SK-N-SH (cell line): ENCODE measurements at regions not wholly inside any gene's neighbourhood (a gene's known extent, or its start where the extent isn't known, plus 50 kb on each side); places are given as distances from the start of the nearest gene placed in this dataset.

Source experiments
- EZH2phosphoT487 ChIP-seq: fragments of 200-600 bp; sonication (generic); IDR thresholded peaks from 2 replicates; pipeline ENCODE4 v1.6.1; 2017; ENCODE audit warnings: low read depth, mixed run types, mild to moderate bottlenecking, antibody characterized with exemption, moderate library complexity, borderline replicate concordance
- FOXM1 ChIP-seq: IDR thresholded peaks from 2 replicates; pipeline ENCODE4 v1.4.0; 2012; ENCODE audit warnings: low read depth, mild to moderate bottlenecking
- GABPA ChIP-seq: IDR thresholded peaks from 2 replicates; pipeline ENCODE4 v1.4.0; 2012; ENCODE audit warnings: low read depth, mild to moderate bottlenecking
- NFIC ChIP-seq: IDR thresholded peaks from 2 replicates; pipeline ENCODE4 v1.4.0; 2012; ENCODE audit warnings: borderline replicate concordance
- NRF1 ChIP-seq: IDR thresholded peaks from 2 replicates; pipeline ENCODE4 v1.6.1; 2012; ENCODE audit warnings: low read depth, mild to moderate bottlenecking, low read length
- RAD21 ChIP-seq: IDR thresholded peaks from 2 replicates; pipeline ENCODE4 v1.6.1; 2012; ENCODE audit warnings: mild to moderate bottlenecking, low read length
- SMC3 ChIP-seq: IDR thresholded peaks from 2 replicates; pipeline ENCODE4 v1.6.1; 2012; ENCODE audit warnings: low read depth, low read length, improper control_type of control experiment
- TAF1 ChIP-seq: IDR thresholded peaks from 2 replicates; pipeline ENCODE4 v1.6.1; 2012; ENCODE audit warnings: low read depth, mild to moderate bottlenecking, low read length, moderate library complexity, borderline replicate concordance
- YY1 ChIP-seq: IDR thresholded peaks from 2 replicates; pipeline ENCODE4 v1.4.0; 2012; ENCODE audit warnings: low read depth, mild to moderate bottlenecking
- TF ChIP-seq, protein P1 (sequence below): fragments of 200-600 bp; sonication (generic); IDR thresholded peaks from 2 replicates; pipeline ENCODE4 v1.6.1; 2017; ENCODE audit warnings: antibody characterized with exemption, mild to moderate bottlenecking, moderate library complexity
- TF ChIP-seq, protein P2 (sequence below): IDR thresholded peaks from 2 replicates; pipeline ENCODE4; 2012
- TF ChIP-seq, protein P3 (sequence below): IDR thresholded peaks from 2 replicates; pipeline ENCODE4 v1.4.0; 2012; ENCODE audit warnings: low read depth
- TF ChIP-seq, protein P4 (sequence below): IDR thresholded peaks from 2 replicates; pipeline ENCODE4 v1.4.0; 2012; ENCODE audit warnings: low read depth, borderline replicate concordance
- TF ChIP-seq, protein P5 (sequence below): IDR thresholded peaks from 2 replicates; pipeline ENCODE4 v1.4.0; 2012; ENCODE audit warnings: low read depth, borderline replicate concordance

DNA sequence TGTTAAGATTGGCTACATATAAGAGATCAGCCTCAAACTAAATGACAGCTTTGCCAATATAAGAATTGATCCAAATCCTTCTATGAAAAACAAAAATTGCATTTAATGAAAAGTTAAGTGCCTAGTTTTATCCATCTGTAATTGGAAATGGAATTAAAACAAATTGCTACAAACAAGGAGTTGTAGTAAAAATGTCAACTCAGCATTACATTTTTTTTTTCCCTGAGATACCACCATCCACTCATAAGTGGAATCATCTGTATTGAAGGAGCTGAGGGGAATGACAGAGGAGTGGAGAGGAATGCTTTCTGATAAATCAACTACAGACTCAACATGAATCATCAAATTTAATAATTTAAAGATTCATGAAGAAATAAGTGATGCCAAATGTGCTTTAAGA lies 601.8 kb downstream of the TMEM182 start:
- TF ChIP-seq, protein P1, sequence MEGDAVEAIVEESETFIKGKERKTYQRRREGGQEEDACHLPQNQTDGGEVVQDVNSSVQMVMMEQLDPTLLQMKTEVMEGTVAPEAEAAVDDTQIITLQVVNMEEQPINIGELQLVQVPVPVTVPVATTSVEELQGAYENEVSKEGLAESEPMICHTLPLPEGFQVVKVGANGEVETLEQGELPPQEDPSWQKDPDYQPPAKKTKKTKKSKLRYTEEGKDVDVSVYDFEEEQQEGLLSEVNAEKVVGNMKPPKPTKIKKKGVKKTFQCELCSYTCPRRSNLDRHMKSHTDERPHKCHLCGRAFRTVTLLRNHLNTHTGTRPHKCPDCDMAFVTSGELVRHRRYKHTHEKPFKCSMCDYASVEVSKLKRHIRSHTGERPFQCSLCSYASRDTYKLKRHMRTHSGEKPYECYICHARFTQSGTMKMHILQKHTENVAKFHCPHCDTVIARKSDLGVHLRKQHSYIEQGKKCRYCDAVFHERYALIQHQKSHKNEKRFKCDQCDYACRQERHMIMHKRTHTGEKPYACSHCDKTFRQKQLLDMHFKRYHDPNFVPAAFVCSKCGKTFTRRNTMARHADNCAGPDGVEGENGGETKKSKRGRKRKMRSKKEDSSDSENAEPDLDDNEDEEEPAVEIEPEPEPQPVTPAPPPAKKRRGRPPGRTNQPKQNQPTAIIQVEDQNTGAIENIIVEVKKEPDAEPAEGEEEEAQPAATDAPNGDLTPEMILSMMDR: no peak
- TF ChIP-seq, protein P2, sequence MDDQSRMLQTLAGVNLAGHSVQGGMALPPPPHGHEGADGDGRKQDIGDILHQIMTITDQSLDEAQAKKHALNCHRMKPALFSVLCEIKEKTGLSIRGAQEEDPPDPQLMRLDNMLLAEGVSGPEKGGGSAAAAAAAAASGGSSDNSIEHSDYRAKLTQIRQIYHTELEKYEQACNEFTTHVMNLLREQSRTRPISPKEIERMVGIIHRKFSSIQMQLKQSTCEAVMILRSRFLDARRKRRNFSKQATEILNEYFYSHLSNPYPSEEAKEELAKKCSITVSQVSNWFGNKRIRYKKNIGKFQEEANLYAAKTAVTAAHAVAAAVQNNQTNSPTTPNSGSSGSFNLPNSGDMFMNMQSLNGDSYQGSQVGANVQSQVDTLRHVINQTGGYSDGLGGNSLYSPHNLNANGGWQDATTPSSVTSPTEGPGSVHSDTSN: no peak
- TF ChIP-seq TAF1: no peak
- no peak for TF ChIP-seq RAD21
- TF ChIP-seq, protein P3, sequence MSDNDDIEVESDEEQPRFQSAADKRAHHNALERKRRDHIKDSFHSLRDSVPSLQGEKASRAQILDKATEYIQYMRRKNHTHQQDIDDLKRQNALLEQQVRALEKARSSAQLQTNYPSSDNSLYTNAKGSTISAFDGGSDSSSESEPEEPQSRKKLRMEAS: no peak
- no peak for TF ChIP-seq YY1
- TF ChIP-seq FOXM1: no peak
- TF ChIP-seq, protein P4, sequence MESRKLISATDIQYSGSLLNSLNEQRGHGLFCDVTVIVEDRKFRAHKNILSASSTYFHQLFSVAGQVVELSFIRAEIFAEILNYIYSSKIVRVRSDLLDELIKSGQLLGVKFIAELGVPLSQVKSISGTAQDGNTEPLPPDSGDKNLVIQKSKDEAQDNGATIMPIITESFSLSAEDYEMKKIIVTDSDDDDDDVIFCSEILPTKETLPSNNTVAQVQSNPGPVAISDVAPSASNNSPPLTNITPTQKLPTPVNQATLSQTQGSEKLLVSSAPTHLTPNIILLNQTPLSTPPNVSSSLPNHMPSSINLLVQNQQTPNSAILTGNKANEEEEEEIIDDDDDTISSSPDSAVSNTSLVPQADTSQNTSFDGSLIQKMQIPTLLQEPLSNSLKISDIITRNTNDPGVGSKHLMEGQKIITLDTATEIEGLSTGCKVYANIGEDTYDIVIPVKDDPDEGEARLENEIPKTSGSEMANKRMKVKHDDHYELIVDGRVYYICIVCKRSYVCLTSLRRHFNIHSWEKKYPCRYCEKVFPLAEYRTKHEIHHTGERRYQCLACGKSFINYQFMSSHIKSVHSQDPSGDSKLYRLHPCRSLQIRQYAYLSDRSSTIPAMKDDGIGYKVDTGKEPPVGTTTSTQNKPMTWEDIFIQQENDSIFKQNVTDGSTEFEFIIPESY: no peak
- TF ChIP-seq NFIC: no peak
- TF ChIP-seq NRF1: no peak
- no peak for TF ChIP-seq SMC3
- TF ChIP-seq, protein P5, sequence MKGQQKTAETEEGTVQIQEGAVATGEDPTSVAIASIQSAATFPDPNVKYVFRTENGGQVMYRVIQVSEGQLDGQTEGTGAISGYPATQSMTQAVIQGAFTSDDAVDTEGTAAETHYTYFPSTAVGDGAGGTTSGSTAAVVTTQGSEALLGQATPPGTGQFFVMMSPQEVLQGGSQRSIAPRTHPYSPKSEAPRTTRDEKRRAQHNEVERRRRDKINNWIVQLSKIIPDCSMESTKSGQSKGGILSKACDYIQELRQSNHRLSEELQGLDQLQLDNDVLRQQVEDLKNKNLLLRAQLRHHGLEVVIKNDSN: no peak
- no peak for TF ChIP-seq EZH2phosphoT487
- no peak for TF ChIP-seq GABPA
